ENCODE measurements at regions not wholly inside any gene's neighbourhood (a gene's known extent, or its start where the extent isn't known, plus 50 kb on each side); places are given as distances from the start of the nearest gene placed in this dataset.

GRCh38 chr1:8200317-8201115 lies 117.4 kb upstream of the SLC45A1 start (continued):
- TF ChIP-seq ZBED4 (CRISPR knock-in tag; IDR thresholded peaks at IDR 0.05; ENCODE audit: borderline replicate concordance) (0 out of 2 replicates have a peak, but pooled peaks have one; percentile 49), BRD4 (CRISPR knock-in tag; IDR thresholded peaks at IDR 0.05) (no peak; the same call in 1 of the 2 replicates), ZNF788 (CRISPR knock-in tag; IDR thresholded peaks at IDR 0.05; ENCODE audit: borderline replicate concordance) (no peak), NFAT5 (CRISPR knock-in tag; IDR thresholded peaks at IDR 0.05) (no peak), NCOA2 (CRISPR knock-in tag; IDR thresholded peaks at IDR 0.05) (peak; percentile 93), SAP130 (CRISPR knock-in tag; IDR thresholded peaks at IDR 0.05; ENCODE audit: low read depth) (peak; percentile 72), ZNF24 (IDR thresholded peaks at IDR 0.05) (no peak), ZNF343 (CRISPR knock-in tag; IDR thresholded peaks at IDR 0.05) (peak; percentile 42; the same call in 1 of the 2 replicates), GTF3A (CRISPR knock-in tag; conservative IDR thresholded peaks at IDR 0.05) (no peak), ZNF496 (CRISPR knock-in tag; IDR thresholded peaks at IDR 0.05; ENCODE audit: insufficient replicate concordance) (no peak), ATRX (CRISPR knock-in tag; IDR thresholded peaks at IDR 0.05; ENCODE audit: borderline replicate concordance) (no peak), DNMT3B (CRISPR knock-in tag; conservative IDR thresholded peaks at IDR 0.05) (no peak), ZNF781 (CRISPR knock-in tag; IDR thresholded peaks at IDR 0.05; ENCODE audit: borderline replicate concordance, not compliant biosample characterization) (no peak), ZNF747 (CRISPR knock-in tag; IDR thresholded peaks at IDR 0.05; ENCODE audit: borderline replicate concordance) (no peak), ZFP37 (CRISPR knock-in tag; IDR thresholded peaks at IDR 0.05; ENCODE audit: borderline replicate concordance) (no peak), ZNF605 (CRISPR knock-in tag; IDR thresholded peaks at IDR 0.05) (no peak), ZNF776 (CRISPR knock-in tag; IDR thresholded peaks at IDR 0.05) (no peak), NFRKB (IDR thresholded peaks at IDR 0.05) (no peak), ZNF670 (CRISPR knock-in tag; IDR thresholded peaks at IDR 0.05; ENCODE audit: borderline replicate concordance) (no peak), ZNF44 (CRISPR knock-in tag; IDR thresholded peaks at IDR 0.05) (no peak), GATA4 (IDR thresholded peaks at IDR 0.05; ENCODE audit: borderline replicate concordance, low read depth) (peak; percentile 65; the same call in 1 of the 2 replicates)
- TF ChIP-seq, protein P1, sequence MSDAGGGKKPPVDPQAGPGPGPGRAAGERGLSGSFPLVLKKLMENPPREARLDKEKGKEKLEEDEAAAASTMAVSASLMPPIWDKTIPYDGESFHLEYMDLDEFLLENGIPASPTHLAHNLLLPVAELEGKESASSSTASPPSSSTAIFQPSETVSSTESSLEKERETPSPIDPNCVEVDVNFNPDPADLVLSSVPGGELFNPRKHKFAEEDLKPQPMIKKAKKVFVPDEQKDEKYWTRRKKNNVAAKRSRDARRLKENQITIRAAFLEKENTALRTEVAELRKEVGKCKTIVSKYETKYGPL (CRISPR knock-in tag; IDR thresholded peaks at IDR 0.05) = no peak
